ENCODE measurements at regions not wholly inside any gene's neighbourhood (a gene's known extent, or its start where the extent isn't known, plus 50 kb on each side); places are given as distances from the start of the nearest gene placed in this dataset.

- intact Hi-C loops (cut with micrococcal nuclease; ENCODE audit: unreplicated experiment): no loop called here
- no peaks in the 10 kb centered on the region for H3K9me3 ChIP-seq (ENCODE audit: low read length)
- FAIRE-seq (no peak), ATAC-seq (no peak), DNase-seq (ENCODE audit: low spot score) (no peak)
- no peak overlapping the region for H3K4me3 ChIP-seq (replicated peaks in 1 of 3; ENCODE audit: insufficient read depth in 1 of 3, low read depth in 2 of 3, low read length in 3 of 3)
- H3K4me1 ChIP-seq (ENCODE audit: insufficient read depth, low read length): no peaks in the 10 kb centered on the region
- no TSS peak for BruUV-seq (replicated peaks)
- no peak overlapping the region for H3K4me2 ChIP-seq (ENCODE audit: low read depth, low read length)
- H4K20me1 ChIP-seq (ENCODE audit: insufficient read depth, low read length): no peaks in the 10 kb centered on the region
- ChIA-PET CTCF (ENCODE audit: low intra/inter-chr PET ratio, low total read pairs) (no interaction called here), POLR2A (no interaction called here)
- no peaks in the 10 kb centered on the region for H3K36me3 ChIP-seq (replicated peaks in 1 of 2; ENCODE audit: control insufficient read depth in 1 of 2, insufficient read depth in 2 of 2, low read length in 2 of 2)
- 0% methylated on average over 1 of the region's 1 CpG for WGBS (ENCODE audit: low lambda C conversion rate)
- no peak for TF ChIP-seq ZNF703 (CRISPR knock-in tag; IDR thresholded peaks at IDR 0.05; ENCODE audit: borderline replicate concordance)
- no peak overlapping the region for H3K27ac ChIP-seq (ENCODE audit: extremely low read length, insufficient read depth, low read length)
- H2AFZ ChIP-seq (ENCODE audit: low read length): no peak overlapping the region
- H3K79me2 ChIP-seq (ENCODE audit: insufficient read depth, low read length): no peaks in the 10 kb centered on the region
- H3K9ac ChIP-seq (ENCODE audit: insufficient read depth, low read depth, low read length): no peak overlapping the region
- in situ Hi-C loops (cut with HindIII; ENCODE audit: extremely low pct_ligation_motif_present, low pct_unique_long_range_greater_than_20kb): no loop called here
- H3K27me3 ChIP-seq (ENCODE audit: control insufficient read depth in 1 of 2, insufficient read depth in 2 of 2, low read length in 2 of 2): no peaks in the 10 kb centered on the region
Measured at GRCh38 chr13:37448153-37448552, 150.4 kb downstream of the POSTN start.

DNA sequence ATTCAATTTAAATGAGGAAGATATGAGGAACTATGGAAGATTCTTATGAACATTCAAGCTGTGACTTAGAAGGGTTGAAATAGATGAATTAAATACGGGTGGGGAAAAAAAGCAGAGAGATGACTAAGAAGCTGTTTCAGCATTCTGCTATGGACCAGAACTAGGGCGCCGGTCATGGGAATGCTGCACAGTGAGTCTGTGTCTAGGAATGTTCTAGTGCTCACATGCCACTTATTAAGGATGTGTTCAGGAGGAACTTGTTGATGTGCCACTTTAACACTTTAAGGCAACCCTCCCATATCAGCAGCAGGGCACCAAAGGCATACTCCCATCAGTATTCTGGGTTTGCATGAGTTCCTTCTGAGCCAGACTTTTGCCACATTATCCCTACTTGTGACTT, 152.1 kb downstream of the POSTN start:
- BruUV-seq (replicated peaks): no TSS peak
- no peaks in the 10 kb centered on the region for H3K27me3 ChIP-seq (ENCODE audit: control insufficient read depth in 1 of 2, insufficient read depth in 2 of 2, low read length in 2 of 2)
- H3K36me3 ChIP-seq (replicated peaks in 1 of 2; ENCODE audit: control insufficient read depth in 1 of 2, insufficient read depth in 2 of 2, low read length in 2 of 2): no peaks in the 10 kb centered on the region
- DNase-seq (ENCODE audit: low spot score) (no peak), ATAC-seq (no peak), FAIRE-seq (no peak)
- intact Hi-C loops (cut with micrococcal nuclease; ENCODE audit: unreplicated experiment): no loop called here
- 21% methylated on average over 3 of the region's 3 CpGs for WGBS (ENCODE audit: low lambda C conversion rate)
- no peaks in the 10 kb centered on the region for H4K20me1 ChIP-seq (ENCODE audit: insufficient read depth, low read length)
- no peak overlapping the region for H3K4me3 ChIP-seq (replicated peaks in 1 of 3; ENCODE audit: insufficient read depth in 1 of 3, low read depth in 2 of 3, low read length in 3 of 3)
- ChIA-PET POLR2A (no interaction called here), CTCF (ENCODE audit: low intra/inter-chr PET ratio, low total read pairs) (no interaction called here)
- no peaks in the 10 kb centered on the region for H3K79me2 ChIP-seq (ENCODE audit: insufficient read depth, low read length)
- H3K27ac ChIP-seq (ENCODE audit: extremely low read length, insufficient read depth, low read length): no peak overlapping the region
- no peaks in the 10 kb centered on the region for H3K9me3 ChIP-seq (ENCODE audit: low read length)
- in situ Hi-C loops (cut with HindIII; ENCODE audit: extremely low pct_ligation_motif_present, low pct_unique_long_range_greater_than_20kb): no loop called here
- H3K9ac ChIP-seq (ENCODE audit: insufficient read depth, low read depth, low read length): no peak overlapping the region
- H2AFZ ChIP-seq (ENCODE audit: low read length): no peak overlapping the region
- no peak overlapping the region for H3K4me2 ChIP-seq (ENCODE audit: low read depth, low read length)
- H3K4me1 ChIP-seq (ENCODE audit: insufficient read depth, low read length): no peaks in the 10 kb centered on the region
- TF ChIP-seq HOXA9 (CRISPR knock-in tag; IDR thresholded peaks at IDR 0.05; ENCODE audit: borderline replicate concordance) (no peak), RNF219 (CRISPR knock-in tag; IDR thresholded peaks at IDR 0.05) (no peak)

Data from HepG2 (cell line).